CD4-positive, alpha-beta T cell (primary cell): ENCODE measurements at regions not wholly inside any gene's neighbourhood (a gene's known extent, or its start where the extent isn't known, plus 50 kb on each side); places are given as distances from the start of the nearest gene placed in this dataset.

Experiments used
- ATAC-seq: fragments of 200-7000 bp; cut with Tn5 transposase; one replicate; pipeline ENCODE4 v1.10.0; 2022; ENCODE audit warnings: mild to moderate bottlenecking; ENCODE audit not compliant: poor library complexity
- CTCF ChIA-PET: fragments of 350-600 bp; sonication (Branson Sonifier 250); formaldehyde crosslinking; loops from one replicate; lab custom pipeline; 2021; ENCODE audit warnings: antibody characterized with exemption, inconsistent platforms; lab: Charles Lee
- POLR2A ChIA-PET: fragments of 350-600 bp; sonication (Branson Sonifier 250); formaldehyde crosslinking; loops from one replicate; lab custom pipeline; 2021; ENCODE audit warnings: antibody characterized with exemption, inconsistent platforms; lab: Charles Lee
- DNase-seq, 14 experiments: peaks; one replicate each; pipeline ENCODE4 v3.0.0-alpha.2; 2013 to 2020; ENCODE audit warnings: mixed read lengths in 2 of 14
- H3K27ac ChIP-seq, 2 donors: one replicate each; pipeline versions ENCODE4 v1.5.1 to v1.7.0; 2013; ENCODE audit warnings: low read length in 2 of 2, low read depth in 1 of 2, mild to moderate bottlenecking in 1 of 2
- H3K27me3 ChIP-seq, 2 experiments: 1 replicate in 1 of 2; 2 replicates in 1 of 2; pipeline versions ENCODE4 v1.6.1 to v1.7.0; 2013; ENCODE audit warnings: low read length in 2 of 2, control low read depth in 1 of 2, mild to moderate bottlenecking in 1 of 2, moderate library complexity in 1 of 2; ENCODE audit not compliant: insufficient read depth in 2 of 2, control insufficient read depth in 1 of 2
- H3K36me3 ChIP-seq: one replicate; pipeline ENCODE4 v1.6.1; 2013; ENCODE audit warnings: low read length, control low read depth; ENCODE audit not compliant: insufficient read depth
- H3K4me1 ChIP-seq: one replicate; pipeline ENCODE4 v1.6.1; 2013; ENCODE audit warnings: low read length, control low read depth; ENCODE audit not compliant: insufficient read depth
- H3K4me3 ChIP-seq: one replicate; pipeline ENCODE4 v1.5.1; 2013; ENCODE audit warnings: mild to moderate bottlenecking, low read length, moderate library complexity
- H3K9me3 ChIP-seq, 2 experiments: 1 replicate in 1 of 2; 2 replicates in 1 of 2; pipeline versions ENCODE4 v1.6.1 to v1.7.0; 2013; ENCODE audit warnings: low read length in 2 of 2, mild to moderate bottlenecking in 2 of 2, control low read depth in 1 of 2, moderate library complexity in 1 of 2; ENCODE audit not compliant: control insufficient read depth in 1 of 2, insufficient read depth in 1 of 2
- H3K27ac Mint-ChIP-seq: one replicate; pipeline ENCODE4 v1.8.0; 2020; ENCODE audit warnings: mixed read lengths
- H3K27me3 Mint-ChIP-seq: one replicate; pipeline ENCODE4 v1.8.0; 2021; ENCODE audit warnings: mixed read lengths
- H3K36me3 Mint-ChIP-seq: one replicate; pipeline ENCODE4 v1.8.0; 2021; ENCODE audit warnings: low read depth, mixed read lengths
- H3K4me1 Mint-ChIP-seq: one replicate; pipeline ENCODE4 v1.8.0; 2021; ENCODE audit warnings: low read depth, mixed read lengths
- H3K4me3 Mint-ChIP-seq: one replicate; pipeline ENCODE4 v1.8.0; 2020; ENCODE audit warnings: mild to moderate bottlenecking, mixed read lengths
- H3K9me3 Mint-ChIP-seq: one replicate; pipeline ENCODE4 v1.8.0; 2020; ENCODE audit warnings: mixed read lengths
- intact Hi-C, 2 experiments: fragments of 100-400 bp; cut with DNase I in 1 of 2; cut with micrococcal nuclease in 1 of 2; formaldehyde crosslinking; loops; one replicate each; pipeline versions ENCODE4 v1.15.1 to v1.9.0; 2023 to 2025; cut with DNase I, micrococcal nuclease
- TF ChIP-seq, protein P1 (sequence below): fragments of 200-600 bp; IDR thresholded peaks from one replicate; pipeline ENCODE4 v1.8.0; 2022; ENCODE audit warnings: antibody characterized with exemption, mild to moderate bottlenecking

DNA sequence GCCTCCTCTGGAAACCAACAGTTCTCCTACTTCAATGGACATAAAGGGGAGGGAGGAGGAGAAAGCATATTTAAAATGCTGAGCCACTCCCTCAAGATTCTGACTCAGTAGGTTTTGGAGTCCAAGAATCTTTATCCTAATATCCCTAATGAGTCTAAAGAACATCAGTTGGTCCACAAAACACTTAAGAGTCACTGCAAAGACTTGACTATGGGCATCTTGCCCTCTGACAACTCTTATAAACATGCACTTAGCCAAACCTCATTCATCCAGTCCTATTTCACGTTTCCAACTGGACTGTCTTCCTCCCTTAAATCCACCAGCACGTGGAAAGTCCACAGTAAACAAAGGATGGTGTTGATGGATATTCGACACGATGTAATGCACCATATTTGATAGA, 172.5 kb downstream of the FAM114A2 start:
- Mint-ChIP-seq H3K4me1 (no peaks in the 10 kb centered on the region), H3K27ac (no peak overlapping the region), H3K9me3 (no peaks in the 10 kb centered on the region), H3K4me3 (no peak overlapping the region), H3K27me3 (peaks cover 4% of the 10 kb centered on the region), H3K36me3 (no peaks in the 10 kb centered on the region)
- H3K36me3 ChIP-seq = no peaks in the 10 kb centered on the region
- H3K27ac ChIP-seq = no peak overlapping the region
- H3K9me3 ChIP-seq = no peaks in the 10 kb centered on the region
- H3K4me3 ChIP-seq = no peak overlapping the region
- H3K4me1 ChIP-seq = no peaks in the 10 kb centered on the region
- ChIA-PET CTCF (no interaction called here), POLR2A (no interaction called here)
- H3K27me3 ChIP-seq = no peaks in the 10 kb centered on the region
- intact Hi-C loops = no loop called here
- DNase-seq = no peak
- TF ChIP-seq, protein P1, sequence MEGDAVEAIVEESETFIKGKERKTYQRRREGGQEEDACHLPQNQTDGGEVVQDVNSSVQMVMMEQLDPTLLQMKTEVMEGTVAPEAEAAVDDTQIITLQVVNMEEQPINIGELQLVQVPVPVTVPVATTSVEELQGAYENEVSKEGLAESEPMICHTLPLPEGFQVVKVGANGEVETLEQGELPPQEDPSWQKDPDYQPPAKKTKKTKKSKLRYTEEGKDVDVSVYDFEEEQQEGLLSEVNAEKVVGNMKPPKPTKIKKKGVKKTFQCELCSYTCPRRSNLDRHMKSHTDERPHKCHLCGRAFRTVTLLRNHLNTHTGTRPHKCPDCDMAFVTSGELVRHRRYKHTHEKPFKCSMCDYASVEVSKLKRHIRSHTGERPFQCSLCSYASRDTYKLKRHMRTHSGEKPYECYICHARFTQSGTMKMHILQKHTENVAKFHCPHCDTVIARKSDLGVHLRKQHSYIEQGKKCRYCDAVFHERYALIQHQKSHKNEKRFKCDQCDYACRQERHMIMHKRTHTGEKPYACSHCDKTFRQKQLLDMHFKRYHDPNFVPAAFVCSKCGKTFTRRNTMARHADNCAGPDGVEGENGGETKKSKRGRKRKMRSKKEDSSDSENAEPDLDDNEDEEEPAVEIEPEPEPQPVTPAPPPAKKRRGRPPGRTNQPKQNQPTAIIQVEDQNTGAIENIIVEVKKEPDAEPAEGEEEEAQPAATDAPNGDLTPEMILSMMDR = no peak
- no peak for ATAC-seq

DNA sequence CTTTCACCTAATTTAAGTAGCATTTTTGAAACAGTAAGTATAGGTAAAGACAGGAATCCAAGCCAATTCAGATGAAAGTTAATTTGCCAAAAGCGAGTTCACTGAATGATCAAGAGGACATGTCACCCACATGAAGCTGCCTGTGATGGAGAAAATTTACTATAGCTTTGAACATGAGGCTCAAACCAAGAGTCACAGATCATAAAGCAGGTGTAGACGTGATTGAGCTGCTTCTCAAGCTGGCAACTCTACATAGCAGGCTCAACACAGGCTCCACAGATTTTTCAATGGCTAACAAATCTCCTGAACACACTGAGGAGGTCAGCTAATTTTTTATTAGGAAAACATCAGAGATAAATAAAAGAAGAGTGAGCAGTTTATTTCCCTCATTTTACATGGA, 173.7 kb downstream of the FAM114A2 start:
- H3K4me3 ChIP-seq = no peak overlapping the region
- no peaks in the 10 kb centered on the region for H3K4me1 ChIP-seq
- Mint-ChIP-seq H3K4me3 (no peak overlapping the region), H3K27ac (no peak overlapping the region), H3K27me3 (peaks cover 6% of the 10 kb centered on the region), H3K36me3 (no peaks in the 10 kb centered on the region), H3K9me3 (no peaks in the 10 kb centered on the region), H3K4me1 (no peaks in the 10 kb centered on the region)
- no peaks in the 10 kb centered on the region for H3K9me3 ChIP-seq
- TF ChIP-seq, protein P1 = no peak
- no peak overlapping the region for H3K27ac ChIP-seq
- ATAC-seq (no peak), DNase-seq (no peak)
- POLR2A ChIA-PET = no interaction called here
- no peaks in the 10 kb centered on the region for H3K36me3 ChIP-seq
- H3K27me3 ChIP-seq = no peaks in the 10 kb centered on the region
- CTCF ChIA-PET = no interaction called here
- intact Hi-C loops = no loop called here

DNA sequence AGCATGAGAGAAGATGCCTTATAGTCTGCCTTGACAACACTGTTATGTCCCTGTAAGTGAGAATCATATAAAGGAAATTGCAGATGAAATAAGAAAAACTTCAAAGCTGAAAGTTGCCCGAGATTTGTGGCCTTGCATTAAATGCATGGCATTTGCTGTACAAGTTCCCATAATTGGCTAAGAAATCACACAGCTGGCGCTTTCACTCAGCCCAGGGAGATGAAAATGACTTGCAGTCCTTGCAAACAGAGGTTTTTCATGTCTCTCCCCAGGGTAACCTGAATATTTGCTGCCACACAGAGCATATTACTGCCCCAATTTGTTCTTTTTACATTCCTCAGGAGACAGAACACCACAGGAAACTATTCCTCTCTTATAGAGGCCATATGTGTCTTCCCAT, 174.8 kb downstream of the FAM114A2 start:
- Histone ChIP-seq H3K27me3 (no peaks in the 10 kb centered on the region), H3K4me3 (no peak overlapping the region), H3K9me3 (no peaks in the 10 kb centered on the region), H3K4me1 (no peaks in the 10 kb centered on the region), H3K27ac (no peak overlapping the region), H3K36me3 (no peaks in the 10 kb centered on the region)
- DNase-seq = no peak
- Mint-ChIP-seq H3K27me3 (peaks cover 12% of the 10 kb centered on the region), H3K36me3 (no peaks in the 10 kb centered on the region), H3K27ac (no peak overlapping the region), H3K4me3 (no peak overlapping the region), H3K4me1 (no peaks in the 10 kb centered on the region), H3K9me3 (no peaks in the 10 kb centered on the region)
- TF ChIP-seq, protein P1 = no peak
- no peak for ATAC-seq
- ChIA-PET POLR2A (no interaction called here), CTCF (no interaction called here)
- intact Hi-C loops = no loop called here
